T-helper 17 cell (primary cell): ENCODE measurements at regions not wholly inside any gene's neighbourhood (a gene's known extent, or its start where the extent isn't known, plus 50 kb on each side); places are given as distances from the start of the nearest gene placed in this dataset.

ENCODE experiments used
- ATAC-seq: fragments of 150-1000 bp; cut with Tn5 transposase; 2 replicates; pipeline ENCODE4 v1.10.0; 2021; ENCODE audit warnings: mild to moderate bottlenecking, moderate library complexity
- DNase-seq, 3 donors: peaks; one replicate each; pipeline versions ENCODE4 v3.0.0 to v3.0.0-alpha.2; 2020 to 2021
- H3K9me3 ChIP-seq: one replicate; pipeline ENCODE4 v1.7.0; 2013; ENCODE audit warnings: low read length, mild to moderate bottlenecking; ENCODE audit not compliant: control insufficient read depth, poor library complexity, severe bottlenecking
- H3K27ac Mint-ChIP-seq: one replicate; pipeline ENCODE4 v1.8.0; 2022; ENCODE audit warnings: mild to moderate bottlenecking, moderate library complexity, mixed read lengths
- H3K27me3 Mint-ChIP-seq: one replicate; pipeline ENCODE4 v1.8.0; 2022; ENCODE audit warnings: mixed read lengths
- H3K36me3 Mint-ChIP-seq: one replicate; pipeline ENCODE4 v1.8.0; 2022; ENCODE audit warnings: low read depth, mixed read lengths
- H3K4me1 Mint-ChIP-seq: one replicate; pipeline ENCODE4 v1.8.0; 2022; ENCODE audit warnings: mild to moderate bottlenecking, mixed read lengths
- H3K4me3 Mint-ChIP-seq: one replicate; pipeline ENCODE4 v1.8.0; 2022; ENCODE audit warnings: mild to moderate bottlenecking, moderate library complexity, mixed read lengths

DNA sequence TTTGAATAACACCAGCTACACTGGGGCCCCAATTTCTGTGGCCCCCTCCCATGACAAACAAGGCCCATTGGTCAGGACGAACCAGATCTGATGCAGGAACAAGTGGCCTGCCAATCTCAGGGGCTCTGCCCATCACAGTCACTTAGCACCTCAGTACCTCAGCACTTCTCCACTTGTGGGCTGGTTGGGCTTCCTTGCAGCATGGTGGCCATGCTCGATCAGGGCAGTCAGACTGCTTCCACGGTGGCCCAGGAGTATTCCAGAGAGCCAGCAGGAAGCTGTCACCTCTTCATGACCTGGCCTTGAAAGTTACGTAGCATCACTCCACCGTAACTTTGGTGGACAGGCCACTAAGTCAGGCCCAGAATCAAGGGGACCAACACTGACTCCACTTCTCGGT is 206.5 kb downstream of the AUH start:
- Mint-ChIP-seq H3K36me3 (no peaks in the 10 kb centered on the region), H3K4me3 (no peak overlapping the region), H3K27ac (no peak overlapping the region), H3K27me3 (no peaks in the 10 kb centered on the region), H3K4me1 (peaks cover 15% of the 10 kb centered on the region)
- ATAC-seq (no peak), DNase-seq (no peak)
- H3K9me3 ChIP-seq, result no peaks in the 10 kb centered on the region

DNA sequence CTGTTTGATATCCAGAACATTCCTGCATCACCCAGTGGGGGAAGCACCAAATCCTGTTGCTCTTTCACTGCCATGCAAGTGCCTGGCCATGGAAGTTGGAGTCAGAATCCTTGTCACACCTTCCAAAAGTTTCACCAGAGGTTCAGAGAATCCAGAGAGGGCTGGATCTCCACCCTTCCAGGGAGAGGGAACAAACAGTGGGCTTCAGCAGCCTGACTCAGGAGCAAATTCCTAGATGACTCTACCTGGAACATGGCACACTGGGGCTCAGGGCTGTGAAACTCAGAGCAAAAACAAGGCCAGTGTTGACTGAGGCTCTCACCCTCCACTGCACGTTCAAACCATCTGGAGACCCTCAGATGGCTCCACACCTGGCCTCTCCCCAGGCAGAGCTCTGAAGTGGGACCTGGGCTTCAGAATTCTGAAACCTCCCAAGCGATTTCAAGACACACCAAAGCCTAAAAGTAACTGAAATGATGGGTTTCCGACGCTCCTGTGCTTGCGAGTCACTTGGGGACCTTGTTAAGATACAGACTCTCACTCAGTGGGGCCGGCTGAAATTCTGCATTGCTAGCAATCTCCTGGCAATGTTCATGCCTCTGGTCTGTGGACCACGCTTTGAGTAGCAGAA is 205.9 kb downstream of the AUH start:
- no peaks in the 10 kb centered on the region for H3K36me3 Mint-ChIP-seq
- H3K27me3 Mint-ChIP-seq, result no peaks in the 10 kb centered on the region
- no peak overlapping the region for H3K4me3 Mint-ChIP-seq
- no peaks in the 10 kb centered on the region for H3K9me3 ChIP-seq
- DNase-seq (no peak), ATAC-seq (no peak)
- no peak overlapping the region for H3K27ac Mint-ChIP-seq
- H3K4me1 Mint-ChIP-seq, result peaks cover 10% of the 10 kb centered on the region

DNA sequence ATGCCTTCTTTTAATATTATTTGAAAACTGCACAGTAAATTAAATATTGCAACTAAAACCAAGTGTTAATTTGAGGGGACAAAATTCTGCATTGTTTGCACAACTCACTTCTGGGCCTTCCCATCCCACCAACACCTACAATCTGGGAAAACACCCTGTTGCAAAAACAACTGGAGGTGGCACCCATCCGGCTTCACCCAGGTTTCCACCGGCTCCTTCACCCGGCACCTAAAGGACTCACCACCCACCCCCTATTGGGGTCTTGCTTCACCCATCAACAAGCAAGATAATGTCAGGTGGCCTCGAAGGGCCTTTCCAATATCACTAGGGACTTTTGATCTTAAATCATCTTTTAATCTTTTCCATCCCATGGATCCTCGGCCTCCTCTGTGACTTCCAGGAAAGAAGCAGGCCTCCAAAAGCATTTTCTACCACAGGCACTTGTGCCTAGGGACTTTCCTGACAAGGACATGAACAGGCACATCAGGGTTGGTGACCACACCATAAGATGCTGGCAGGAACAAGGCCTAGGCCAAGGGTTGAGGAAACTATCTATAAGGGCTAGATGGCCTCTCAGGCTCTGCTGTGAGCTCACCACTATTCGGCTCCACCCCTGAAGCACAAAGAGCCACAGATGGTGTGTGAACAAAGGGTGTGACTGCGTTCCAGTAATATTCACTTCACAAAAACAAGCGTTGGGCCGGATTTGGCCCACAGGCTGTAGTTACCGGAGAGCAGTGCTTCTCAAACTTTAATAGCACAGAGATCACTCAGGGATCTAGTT is 205.1 kb downstream of the AUH start:
- Mint-ChIP-seq H3K4me3 (no peak overlapping the region), H3K4me1 (peaks cover 5% of the 10 kb centered on the region), H3K27ac (no peak overlapping the region), H3K36me3 (no peaks in the 10 kb centered on the region), H3K27me3 (no peaks in the 10 kb centered on the region)
- ATAC-seq (no peak), DNase-seq (no peak)
- H3K9me3 ChIP-seq, result no peaks in the 10 kb centered on the region

GRCh38 chr9:91157883-91158282 is 203.8 kb downstream of the AUH start:
- H3K27ac Mint-ChIP-seq, result no peak overlapping the region
- peaks cover 10% of the 10 kb centered on the region for H3K4me1 Mint-ChIP-seq
- H3K4me3 Mint-ChIP-seq, result no peak overlapping the region
- ATAC-seq, result no peak
- H3K36me3 Mint-ChIP-seq, result no peaks in the 10 kb centered on the region
- no peak for DNase-seq
- no peaks in the 10 kb centered on the region for H3K27me3 Mint-ChIP-seq
- no peaks in the 10 kb centered on the region for H3K9me3 ChIP-seq

DNA sequence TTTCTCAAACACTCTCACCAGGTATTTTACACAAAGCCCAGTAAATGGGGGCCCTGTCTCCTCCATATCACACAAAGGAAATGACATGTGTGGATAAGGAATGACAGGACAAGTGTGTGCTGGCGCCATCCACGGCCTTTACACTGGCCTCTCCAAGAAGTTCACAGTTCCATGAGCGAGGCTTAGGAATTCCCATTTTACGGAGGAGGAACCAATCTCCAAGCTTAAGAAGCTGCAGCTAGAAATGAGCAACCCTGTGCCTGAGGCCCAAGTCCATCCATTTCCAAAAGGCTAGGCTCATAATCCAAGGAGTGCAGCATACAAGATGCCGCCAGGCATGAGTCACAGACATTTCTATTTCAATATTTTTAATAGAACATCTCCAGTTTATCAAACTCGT is 203.4 kb downstream of the AUH start:
- no peaks in the 10 kb centered on the region for H3K9me3 ChIP-seq
- DNase-seq (no peak), ATAC-seq (no peak)
- Mint-ChIP-seq H3K36me3 (no peaks in the 10 kb centered on the region), H3K4me1 (peaks cover 13% of the 10 kb centered on the region), H3K27ac (no peak overlapping the region), H3K27me3 (no peaks in the 10 kb centered on the region), H3K4me3 (no peak overlapping the region)

- Mint-ChIP-seq H3K36me3 (no peaks in the 10 kb centered on the region), H3K4me1 (peaks cover 16% of the 10 kb centered on the region), H3K4me3 (no peak overlapping the region), H3K27ac (no peak overlapping the region), H3K27me3 (no peaks in the 10 kb centered on the region)
- no peak for ATAC-seq
- H3K9me3 ChIP-seq, result no peaks in the 10 kb centered on the region
- no peak for DNase-seq
Measured at GRCh38 chr9:91158946-91159345, 202.8 kb downstream of the AUH start.

- Mint-ChIP-seq H3K27me3 (no peaks in the 10 kb centered on the region), H3K4me1 (peaks cover 24% of the 10 kb centered on the region), H3K36me3 (no peaks in the 10 kb centered on the region), H3K4me3 (no peak overlapping the region), H3K27ac (no peak overlapping the region)
- ATAC-seq, result no peak
- H3K9me3 ChIP-seq, result no peaks in the 10 kb centered on the region
- DNase-seq, result no peak
Measured at GRCh38 chr9:91159664-91160121, 202.0 kb downstream of the AUH start.

DNA sequence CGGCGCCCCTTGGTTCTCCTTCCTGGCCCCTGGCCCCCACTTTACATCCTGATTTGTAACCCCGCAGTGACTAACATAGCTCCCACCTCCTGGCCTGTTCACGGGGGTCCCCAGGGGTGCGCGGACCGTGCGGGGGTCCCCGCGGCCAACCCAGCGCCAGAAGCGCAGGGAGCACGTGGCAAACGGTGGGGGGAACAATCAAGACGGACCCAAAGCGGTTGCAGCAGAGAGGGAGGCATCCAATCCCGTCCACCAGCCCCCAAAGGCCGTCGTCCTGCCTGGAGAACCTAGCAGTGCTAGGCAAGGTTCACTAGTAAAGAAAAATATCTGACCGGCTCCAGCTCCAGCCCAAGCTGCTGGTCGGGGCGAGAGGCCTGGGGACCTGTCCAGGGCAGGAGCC is 201.5 kb downstream of the AUH start:
- DNase-seq (no peak), ATAC-seq (no peak)
- Mint-ChIP-seq H3K36me3 (no peaks in the 10 kb centered on the region), H3K27me3 (no peaks in the 10 kb centered on the region), H3K4me1 (peaks cover 26% of the 10 kb centered on the region), H3K4me3 (no peak overlapping the region), H3K27ac (no peak overlapping the region)
- no peaks in the 10 kb centered on the region for H3K9me3 ChIP-seq

DNA sequence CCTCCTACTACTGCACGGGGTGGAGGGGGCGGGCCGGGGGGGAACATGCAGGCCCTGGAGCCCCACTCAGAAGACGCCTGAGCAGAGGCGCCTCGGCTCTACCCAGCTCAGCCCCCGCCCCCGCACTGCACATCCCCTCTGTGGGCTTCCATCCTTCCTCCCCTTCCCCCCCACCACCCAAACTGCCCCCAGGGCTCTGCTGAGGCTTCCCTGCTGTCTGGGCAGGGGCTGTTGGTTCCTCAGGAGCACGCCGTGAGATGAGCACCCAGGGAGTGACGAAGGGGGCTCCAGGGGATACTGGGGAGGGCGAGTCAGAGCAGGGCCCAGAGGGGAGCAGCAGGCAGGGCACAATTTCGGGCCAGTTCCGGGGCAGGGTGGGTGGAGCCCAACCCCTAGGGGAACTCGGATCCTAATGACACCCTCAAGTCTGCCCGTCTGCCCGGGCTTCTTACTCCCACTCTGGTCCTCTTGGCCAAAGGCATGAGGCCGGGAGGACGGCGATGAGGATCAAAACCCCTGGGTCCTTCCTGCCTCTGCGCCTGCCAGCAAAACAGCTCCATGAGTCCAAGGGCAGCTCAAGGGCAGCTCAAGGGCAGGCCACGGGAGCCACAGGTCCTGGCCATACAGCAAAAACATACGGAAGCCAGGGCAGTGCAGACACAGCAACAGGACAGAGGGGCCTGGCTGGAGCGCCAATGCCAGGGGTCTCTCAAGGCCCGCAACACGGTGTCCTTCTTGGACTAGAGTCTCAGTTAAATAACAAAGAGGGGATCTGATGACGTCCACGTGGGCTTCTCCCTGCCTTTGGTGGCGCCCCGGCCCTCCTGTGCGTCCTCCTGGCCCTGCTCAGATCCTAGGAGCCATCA is 200.9 kb downstream of the AUH start:
- DNase-seq (no peak), ATAC-seq (no peak)
- H3K27ac Mint-ChIP-seq, result no peak overlapping the region
- H3K4me1 Mint-ChIP-seq, result peaks cover 29% of the 10 kb centered on the region
- H3K4me3 Mint-ChIP-seq, result no peak overlapping the region
- no peaks in the 10 kb centered on the region for H3K27me3 Mint-ChIP-seq
- no peaks in the 10 kb centered on the region for H3K9me3 ChIP-seq
- H3K36me3 Mint-ChIP-seq, result no peaks in the 10 kb centered on the region

DNA sequence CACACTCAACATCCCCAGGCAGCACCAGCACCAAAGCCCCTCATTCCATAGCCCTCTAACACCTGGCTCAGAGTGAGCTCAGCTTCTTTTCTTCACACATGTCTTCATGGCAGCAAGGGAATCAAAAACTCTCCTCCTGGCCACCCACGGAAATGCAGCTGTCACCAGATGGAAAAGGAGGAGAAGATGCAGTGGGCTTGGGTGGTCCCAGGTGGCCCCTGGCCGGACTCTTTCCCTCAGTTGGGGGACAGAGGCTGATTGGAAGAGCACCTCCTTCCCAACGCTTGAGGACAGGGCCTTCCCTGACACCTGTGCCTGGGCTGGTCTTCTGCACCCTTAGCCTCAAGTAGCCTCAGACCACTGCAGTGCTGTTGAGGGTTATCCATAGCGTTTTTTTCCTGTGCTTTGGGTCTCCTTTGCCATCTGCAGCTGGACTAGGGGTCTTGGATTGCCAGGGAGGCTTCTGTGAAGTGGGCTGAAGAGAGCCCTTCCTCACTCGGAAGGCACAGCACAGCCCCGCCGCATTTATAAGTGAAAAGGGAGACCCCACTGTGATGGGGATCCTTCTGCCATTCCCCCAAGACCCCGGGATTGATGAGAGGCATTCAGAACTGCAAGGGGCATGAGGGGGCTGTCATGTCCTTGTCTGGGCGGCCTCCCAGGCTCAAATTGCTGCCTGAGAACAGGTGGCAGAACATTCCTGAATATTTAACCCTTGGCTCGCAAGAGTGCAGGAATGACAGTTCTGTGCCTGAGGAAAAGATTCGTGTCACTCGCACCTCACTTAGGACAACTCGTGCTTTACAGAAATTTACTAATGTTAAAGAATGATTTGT is 200.0 kb downstream of the AUH start:
- peak overlapping the region; percentile 62 for H3K4me3 Mint-ChIP-seq

GRCh38 chr9:91162311-91162710 is 199.4 kb downstream of the AUH start:
- no peaks in the 10 kb centered on the region for H3K9me3 ChIP-seq
- Mint-ChIP-seq H3K27me3 (no peaks in the 10 kb centered on the region), H3K27ac (peak overlapping the region; percentile 79), H3K4me1 (peaks cover 29% of the 10 kb centered on the region), H3K4me3 (peak overlapping the region; percentile 62), H3K36me3 (no peaks in the 10 kb centered on the region)
- ATAC-seq, result no peak
- no peak for DNase-seq

More for the DNA sequence above, 200.0 kb downstream of the AUH start:
- no peaks in the 10 kb centered on the region for H3K9me3 ChIP-seq
- Mint-ChIP-seq H3K36me3 (no peaks in the 10 kb centered on the region), H3K27ac (no peak overlapping the region), H3K4me1 (peaks cover 29% of the 10 kb centered on the region), H3K27me3 (no peaks in the 10 kb centered on the region)
- no peak for DNase-seq
- ATAC-seq, result no peak

DNA sequence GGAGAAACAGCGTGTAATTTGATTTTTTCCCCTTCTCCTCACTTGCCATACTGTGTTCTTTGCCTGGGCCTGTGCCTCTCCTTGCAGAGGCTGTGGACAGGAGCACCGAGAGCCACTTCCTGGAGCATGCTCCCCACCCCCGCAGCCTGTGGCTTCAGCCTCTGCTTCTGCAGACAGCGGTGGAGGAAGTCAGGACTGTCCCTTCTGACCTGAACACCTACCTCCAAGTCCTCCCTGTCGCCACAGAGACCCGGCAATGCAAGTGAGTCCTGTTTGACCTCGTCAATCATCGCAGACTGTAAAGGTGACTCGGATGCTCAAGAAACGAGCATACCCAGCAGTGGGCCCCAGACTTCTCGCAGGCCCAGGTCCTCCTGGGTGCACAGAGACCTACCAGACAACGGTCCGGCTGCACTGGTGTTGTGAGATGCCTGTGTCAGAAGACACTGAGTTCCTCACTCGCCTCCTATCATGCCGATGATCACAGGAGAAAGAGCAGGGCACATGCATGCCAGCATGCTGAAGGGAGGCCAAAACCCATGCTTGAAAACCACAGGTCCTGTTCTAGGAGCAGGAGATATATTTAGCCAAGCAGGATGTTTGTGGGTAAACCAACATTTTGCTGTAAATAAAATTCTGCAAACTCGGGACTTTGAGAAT is 198.8 kb downstream of the AUH start:
- H3K4me1 Mint-ChIP-seq, result peaks cover 29% of the 10 kb centered on the region
- H3K9me3 ChIP-seq, result no peaks in the 10 kb centered on the region
- peak overlapping the region; percentile 62 for H3K4me3 Mint-ChIP-seq
- H3K36me3 Mint-ChIP-seq, result no peaks in the 10 kb centered on the region
- peak; percentile 23 for ATAC-seq
- DNase-seq, result no peak
- H3K27ac Mint-ChIP-seq, result peak overlapping the region; percentile 79
- H3K27me3 Mint-ChIP-seq, result no peaks in the 10 kb centered on the region
